ENCODE measurements at regions not wholly inside any gene's neighbourhood (a gene's known extent, or its start where the extent isn't known, plus 50 kb on each side); places are given as distances from the start of the nearest gene placed in this dataset.

DNA sequence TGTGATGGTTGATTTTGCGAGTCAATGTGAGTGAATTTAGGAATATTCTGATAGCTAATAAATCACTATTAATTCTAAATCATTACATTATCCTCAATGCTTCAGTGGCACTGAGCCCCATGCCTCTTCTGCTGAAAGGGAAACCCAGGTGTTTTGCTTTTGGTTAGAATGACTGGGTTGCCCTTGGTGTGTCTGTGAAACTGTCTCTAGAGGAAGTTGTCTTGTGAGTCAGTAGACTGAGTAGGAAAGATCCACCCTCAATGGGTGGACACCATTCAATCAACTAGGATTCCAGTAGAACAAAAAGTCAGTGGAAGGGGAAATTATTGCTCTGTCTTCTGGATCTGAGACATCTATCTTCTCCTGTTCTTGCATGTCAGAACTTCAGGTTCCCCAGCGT is 472.4 kb downstream of the ANKRD7 start:
- DNase-seq (ENCODE audit: low read depth): no peak

DNA sequence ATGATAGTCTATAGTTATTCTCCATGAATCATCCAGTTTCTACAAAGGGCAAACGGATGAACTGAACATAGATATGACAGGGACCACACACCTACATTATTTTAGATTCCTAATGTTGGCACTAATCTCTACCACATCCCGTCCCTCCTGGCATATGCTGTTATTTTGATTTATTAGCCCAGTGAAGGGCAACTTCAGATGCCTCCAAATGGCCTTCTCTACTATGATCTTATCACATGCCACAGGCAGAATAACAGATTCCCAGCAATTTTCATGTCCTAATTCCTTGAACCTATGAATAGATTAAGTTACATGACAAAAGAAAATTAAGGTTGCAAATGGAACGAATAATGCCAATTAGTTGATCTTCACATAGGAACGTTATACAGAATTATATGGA is 474.7 kb downstream of the ANKRD7 start:
- no peak for DNase-seq (ENCODE audit: low read depth)

DNA sequence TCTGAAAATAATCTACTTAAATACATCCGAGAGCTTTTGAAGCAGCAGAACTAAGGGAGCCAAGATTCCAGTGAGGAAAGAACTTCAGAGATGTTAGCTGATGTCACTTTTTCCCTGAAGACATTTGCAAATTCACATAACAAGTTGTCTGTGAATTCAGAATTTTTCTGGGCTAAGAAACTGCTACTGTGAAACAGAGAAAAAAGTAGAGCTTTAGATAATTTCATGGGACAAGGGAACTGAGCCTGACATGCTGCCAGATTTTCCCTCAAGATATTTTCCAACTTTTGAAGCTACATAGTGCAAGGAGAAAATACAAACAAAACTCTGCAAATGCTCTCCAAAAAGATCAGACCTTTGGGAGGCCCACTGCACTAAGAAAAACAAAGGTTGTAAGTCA is 484.2 kb downstream of the ANKRD7 start:
- DNase-seq (ENCODE audit: low read depth): peak; percentile 50

DNA sequence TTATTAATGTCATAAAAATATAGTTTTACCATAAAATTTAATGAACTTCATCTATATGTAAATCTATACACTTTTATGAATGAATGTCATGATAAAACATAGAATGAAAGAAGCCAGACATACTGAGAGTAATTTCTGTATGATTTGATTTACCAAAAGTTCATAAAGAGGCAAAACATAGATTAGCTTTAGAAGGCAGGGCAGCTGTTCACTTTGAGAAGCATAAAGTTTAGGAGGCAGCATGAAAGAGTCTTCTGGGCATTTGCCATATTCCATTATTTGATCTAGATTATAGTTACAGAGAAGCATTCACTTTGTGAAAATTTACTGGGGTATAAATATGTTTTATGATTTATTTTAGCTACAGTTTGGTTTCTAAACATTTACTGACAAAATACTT is 487.2 kb downstream of the ANKRD7 start:
- no peak for DNase-seq (ENCODE audit: low read depth)

DNA sequence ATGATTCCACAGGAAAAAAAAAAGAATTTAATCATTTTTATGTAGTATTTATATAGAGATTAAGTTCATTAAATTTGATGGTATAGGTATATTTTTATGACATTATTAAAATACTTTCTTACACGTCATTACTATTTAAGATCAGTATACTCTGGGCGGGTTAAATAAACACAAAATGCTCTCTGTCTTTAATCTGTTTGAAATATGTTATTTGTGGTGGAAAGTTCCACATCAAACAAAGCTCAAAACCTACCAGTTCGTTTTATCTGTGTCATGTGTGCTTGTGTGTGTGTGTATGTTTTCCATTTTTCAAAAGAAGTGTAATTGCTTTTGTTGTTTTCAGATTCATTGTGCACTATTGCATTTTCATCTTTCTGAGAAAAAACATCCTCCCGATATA is 488.5 kb downstream of the ANKRD7 start:
- no peak for DNase-seq (ENCODE audit: low read depth)

DNA sequence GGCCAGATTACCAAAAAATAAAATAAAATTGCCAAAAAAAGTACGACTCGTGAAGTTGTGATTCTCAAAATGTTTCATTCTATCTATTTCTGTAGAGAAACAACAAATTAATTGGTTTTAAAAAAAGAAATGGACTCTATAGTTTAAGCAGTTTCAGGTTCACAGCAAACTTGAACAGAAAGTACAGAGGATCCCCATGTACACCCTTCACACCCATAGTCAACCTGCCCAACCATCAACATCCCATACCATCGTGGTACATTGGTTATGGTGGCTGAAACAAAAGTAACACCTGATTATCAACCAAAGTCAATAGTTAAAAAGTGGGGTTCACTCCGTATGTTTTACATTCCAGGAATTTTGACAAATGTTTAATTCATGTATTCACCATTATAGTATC is 496.1 kb downstream of the ANKRD7 start:
- no peak for DNase-seq (ENCODE audit: low read depth)

DNA sequence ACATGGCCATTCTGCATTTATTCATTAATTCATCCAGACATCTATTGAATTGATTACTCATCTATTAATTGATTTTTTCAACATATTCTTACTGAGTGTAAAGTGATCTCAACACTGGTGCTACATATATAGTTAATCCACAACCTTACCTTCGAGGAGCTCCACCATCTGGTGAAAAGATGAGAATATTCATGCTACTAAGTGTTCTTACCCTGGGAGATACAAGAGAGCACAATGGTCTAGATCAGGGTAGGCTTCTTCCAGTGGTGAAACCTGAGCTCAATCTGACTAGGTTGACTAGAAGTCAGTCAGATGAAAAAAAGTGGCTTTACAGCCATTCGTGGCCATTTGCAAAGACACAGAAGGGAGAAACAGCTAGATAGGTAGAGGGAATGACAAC is 507.4 kb downstream of the ANKRD7 start:
- DNase-seq (ENCODE audit: low read depth): no peak

DNA sequence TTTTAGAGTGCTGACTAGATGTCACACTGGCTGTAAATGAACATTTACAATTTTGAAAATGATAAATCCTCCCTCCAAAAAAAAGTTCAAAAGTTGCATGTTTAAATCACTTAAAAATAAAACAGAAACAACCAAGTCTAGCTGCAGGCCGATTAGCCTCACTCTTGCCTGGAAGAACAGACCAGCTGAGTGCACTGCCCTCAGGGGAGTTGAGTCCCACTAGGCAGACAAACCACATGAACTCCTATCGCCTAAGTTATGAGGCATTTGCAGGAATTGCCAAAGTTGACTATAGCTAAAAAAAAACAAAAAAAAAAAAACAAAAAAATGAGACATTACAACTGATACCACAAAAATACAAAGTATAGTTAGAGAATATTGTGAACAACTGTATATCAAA is 510.0 kb downstream of the ANKRD7 start:
- no peak for DNase-seq (ENCODE audit: low read depth)

DNA sequence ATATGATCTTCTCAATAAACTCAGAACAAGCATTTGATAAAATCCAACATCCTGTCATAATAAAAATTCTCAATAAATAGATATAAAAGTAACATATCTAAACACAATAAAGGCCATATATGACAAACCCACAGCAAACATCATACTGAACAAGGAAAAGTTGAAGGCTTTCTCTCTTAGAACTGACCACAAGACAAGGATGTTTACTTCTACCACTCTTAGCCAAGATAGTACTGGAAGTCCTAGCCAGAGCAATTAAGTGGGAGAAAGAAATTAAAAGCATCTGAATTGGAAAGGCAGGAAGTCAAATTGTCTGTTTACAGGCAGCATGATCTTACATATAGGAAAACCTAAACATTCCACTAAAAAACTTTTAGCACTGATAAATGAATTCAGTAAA is 510.9 kb downstream of the ANKRD7 start:
- DNase-seq (ENCODE audit: low read depth): no peak

DNA sequence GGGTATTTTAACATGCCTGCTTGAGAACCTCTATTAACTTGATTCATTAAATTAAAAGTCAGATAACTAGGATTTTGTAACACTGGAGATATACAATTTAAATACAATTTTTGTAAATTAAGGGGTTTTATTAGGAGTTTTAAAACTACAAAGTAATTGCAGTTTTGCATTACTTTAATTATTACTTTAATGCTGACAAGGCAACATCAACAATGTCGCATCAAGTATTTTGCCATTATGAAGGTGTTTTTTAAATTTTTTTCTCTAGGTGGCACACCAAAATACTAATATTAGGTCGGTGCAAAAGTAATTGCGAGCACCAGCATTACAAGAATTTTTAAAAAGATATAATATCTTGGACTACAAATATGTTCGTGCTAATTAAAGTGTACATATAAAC is 513.4 kb downstream of the ANKRD7 start:
- no peak for DNase-seq (ENCODE audit: low read depth)

DNA sequence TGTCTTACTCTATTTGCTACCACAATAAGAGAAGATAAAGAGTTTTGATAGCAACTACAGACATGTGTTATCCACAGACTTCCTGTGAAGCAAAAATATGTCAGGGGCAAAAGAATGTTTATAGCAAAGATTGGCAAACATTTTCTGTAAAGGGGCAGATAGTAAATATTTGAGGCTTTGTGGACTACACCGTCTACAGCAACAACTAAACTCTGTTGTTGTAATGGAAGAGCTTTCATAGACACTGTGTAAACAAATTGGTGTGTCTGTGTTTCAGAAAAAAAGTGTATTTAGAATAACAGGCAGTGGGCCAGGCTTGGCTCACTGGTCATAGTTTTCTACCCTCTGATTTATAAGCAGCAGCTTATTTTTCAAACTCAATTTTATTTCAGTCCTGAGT is 521.4 kb downstream of the ANKRD7 start:
- no peak for DNase-seq (ENCODE audit: low read depth)

DNA sequence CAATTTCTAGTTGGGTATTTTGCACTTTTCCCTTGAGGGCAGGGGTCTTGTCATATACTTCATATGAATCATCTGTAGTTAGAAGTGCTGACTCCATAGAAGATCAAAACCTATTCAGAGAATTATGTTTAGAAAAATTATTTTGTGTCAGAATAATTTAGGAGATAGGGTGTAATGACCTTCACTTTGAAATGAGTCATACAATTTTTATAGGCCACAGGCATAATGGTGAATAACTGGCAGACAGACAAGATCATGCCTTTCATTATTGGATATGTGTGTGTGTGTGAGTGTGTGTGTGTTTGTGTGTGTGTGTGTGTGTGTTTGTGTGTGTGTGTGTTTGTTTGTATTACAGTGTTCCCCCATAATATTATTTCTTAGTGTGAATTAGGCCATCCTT is 523.0 kb downstream of the ANKRD7 start:
- DNase-seq (ENCODE audit: low read depth): no peak

DNA sequence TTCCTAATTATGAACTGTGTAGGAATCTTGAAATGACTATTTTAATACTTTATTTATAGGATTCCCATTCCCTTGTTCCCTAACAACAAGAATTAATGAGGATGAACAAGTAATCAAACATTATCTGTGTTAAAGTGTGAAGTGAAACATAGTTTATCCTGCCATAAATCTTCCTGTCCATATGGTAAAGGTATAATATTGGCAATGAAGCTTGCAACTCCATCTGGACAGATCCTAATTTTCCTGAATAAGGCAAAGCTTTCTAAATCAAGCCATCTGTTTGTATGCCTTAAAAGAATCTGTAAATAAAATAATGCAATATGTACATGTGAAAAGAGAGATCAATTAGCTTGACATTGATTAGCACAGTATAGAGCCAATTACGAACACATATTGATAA is 529.0 kb downstream of the ANKRD7 start:
- DNase-seq (ENCODE audit: low read depth): no peak

DNA sequence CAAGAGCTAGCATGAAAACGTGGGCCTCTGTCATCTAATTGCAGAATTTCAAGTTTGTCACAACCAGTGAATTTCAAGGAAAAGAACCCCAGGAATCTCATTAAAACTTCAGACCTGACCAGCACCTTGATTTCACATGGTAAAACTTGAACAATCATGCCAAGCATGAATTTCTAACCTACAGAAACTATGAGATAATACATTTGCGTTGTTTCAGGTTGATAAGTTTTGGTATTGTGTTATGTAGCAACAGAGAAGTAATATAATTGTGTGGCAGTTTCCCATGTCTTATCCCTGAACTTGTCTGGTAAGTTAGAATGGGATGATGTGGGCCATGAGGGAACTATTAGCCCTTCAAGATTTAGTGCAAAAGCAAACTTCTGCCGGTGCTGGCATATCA is 530.1 kb downstream of the ANKRD7 start:
- DNase-seq (ENCODE audit: low read depth): no peak

DNA sequence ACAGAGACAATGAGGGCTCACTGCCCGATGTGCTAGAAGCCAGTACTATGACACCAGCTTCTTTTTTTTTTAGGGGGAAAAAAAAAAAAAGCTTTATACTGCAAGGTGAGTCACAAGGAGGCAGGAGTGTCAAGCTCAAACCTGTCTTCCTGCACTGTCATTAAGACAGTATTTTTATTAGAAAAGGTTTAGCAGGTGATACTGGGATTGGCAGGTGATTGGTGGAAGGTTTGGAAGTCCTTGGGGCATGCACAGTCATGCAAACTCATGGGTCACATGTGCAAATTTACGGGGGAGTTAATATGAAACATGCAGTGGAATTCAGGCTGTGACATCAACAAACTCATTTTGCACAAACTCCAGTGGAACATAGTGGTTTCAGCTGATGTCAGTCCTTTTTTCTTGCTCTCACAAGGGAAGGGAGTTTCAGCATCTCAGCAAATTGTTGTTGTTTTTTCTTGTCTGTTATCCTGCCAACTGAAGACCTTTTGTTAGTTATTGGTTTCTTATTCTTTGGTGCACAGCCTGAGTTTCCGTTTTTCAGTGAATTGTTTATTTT is 530.6 kb downstream of the ANKRD7 start:
- DNase-seq (ENCODE audit: low read depth): no peak

DNA sequence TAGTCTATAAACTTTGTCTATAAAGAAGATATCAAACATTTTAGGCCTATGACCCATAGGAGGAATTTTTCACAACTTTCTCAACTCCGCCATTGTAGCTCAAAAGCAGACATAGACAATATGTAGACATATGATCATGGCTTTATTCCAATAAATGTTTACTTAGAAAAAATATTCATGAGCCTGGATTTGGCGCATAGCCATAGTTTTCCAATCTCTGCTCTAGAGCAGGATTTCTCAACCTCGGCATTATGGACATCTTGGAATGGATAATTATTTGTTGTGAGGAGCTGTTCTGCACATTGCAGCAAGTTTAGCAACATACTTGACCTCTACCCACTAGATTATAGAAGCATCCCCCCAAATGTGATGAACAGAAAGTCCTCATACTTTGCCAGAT is 532.6 kb downstream of the ANKRD7 start:
- no peak for DNase-seq (ENCODE audit: low read depth)

DNA sequence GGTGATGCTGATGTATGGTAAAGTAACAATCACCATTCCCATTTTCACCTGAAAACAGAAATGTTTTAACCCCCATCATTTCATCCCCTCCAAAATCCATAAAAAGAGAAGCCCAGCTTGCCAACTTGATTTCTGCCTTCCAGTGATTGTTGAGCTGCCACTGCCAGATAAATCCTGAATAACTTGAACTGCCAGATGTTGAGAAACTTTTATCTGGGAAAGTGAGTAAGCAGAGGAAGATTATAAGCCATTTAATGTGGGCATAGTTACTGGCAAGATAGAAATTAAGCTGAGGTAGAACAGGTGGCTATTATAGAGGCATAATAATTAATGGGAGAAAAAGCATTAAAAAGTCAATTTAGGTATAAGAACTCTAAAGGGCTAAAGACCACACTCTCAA is 534.1 kb downstream of the ANKRD7 start:
- no peak for DNase-seq (ENCODE audit: low read depth)

DNA sequence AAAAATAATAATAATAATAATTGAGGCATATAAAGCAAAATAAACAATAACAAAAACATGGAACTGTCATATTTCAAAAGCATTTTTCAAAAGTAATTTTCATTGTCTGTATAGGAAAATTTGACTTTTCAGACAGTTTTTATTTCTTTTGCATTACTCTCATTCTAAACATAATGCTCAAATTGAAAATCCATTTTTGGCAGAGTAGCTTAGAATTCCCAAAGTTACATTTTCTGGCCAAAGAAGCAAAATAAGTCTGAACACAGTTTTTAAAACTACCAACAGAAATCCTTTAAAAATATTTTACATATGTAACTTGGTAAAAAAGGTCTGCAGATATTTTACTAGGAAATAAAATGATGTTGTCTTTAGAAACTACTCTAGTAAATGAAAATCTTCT is 535.4 kb downstream of the ANKRD7 start:
- DNase-seq (ENCODE audit: low read depth): no peak

DNA sequence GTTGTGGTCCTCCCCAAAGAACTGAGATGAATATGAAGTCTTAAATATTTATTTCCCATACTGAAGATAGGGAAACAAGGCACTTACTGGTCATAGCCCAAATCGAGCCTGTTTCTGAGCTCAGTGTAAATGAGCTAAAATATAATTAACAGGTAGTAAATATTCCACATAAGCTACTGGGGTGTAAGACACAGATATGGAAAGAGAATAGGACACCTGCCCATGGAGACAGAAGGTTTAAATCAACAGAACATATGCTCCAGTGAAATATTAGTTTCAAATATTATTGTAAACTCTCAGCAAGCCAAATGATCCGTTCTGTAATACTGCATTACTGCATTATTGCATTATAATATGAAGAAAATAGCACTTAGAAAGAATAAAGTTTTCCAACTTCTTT is 537.9 kb downstream of the ANKRD7 start:
- DNase-seq (ENCODE audit: low read depth): no peak

DNA sequence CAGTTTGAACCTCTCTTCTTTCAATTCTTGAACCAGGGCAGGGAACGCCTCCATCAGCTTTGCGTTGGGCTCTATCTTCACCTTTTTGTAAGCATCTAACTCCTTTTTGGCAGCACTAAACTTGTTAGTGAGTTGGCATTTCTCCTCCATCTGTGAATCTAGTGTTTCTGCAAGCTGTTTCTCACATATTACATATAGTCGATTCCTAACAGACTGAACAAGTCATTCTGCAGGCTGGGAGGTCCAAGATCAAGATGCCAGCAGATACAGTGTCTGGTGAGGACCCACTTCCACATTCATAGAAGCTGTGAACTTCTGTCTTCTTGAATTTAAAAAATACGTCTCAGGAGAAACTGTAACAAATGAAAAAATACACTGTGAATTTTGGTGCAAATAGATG is 539.7 kb downstream of the ANKRD7 start:
- no peak for DNase-seq (ENCODE audit: low read depth)

DNA sequence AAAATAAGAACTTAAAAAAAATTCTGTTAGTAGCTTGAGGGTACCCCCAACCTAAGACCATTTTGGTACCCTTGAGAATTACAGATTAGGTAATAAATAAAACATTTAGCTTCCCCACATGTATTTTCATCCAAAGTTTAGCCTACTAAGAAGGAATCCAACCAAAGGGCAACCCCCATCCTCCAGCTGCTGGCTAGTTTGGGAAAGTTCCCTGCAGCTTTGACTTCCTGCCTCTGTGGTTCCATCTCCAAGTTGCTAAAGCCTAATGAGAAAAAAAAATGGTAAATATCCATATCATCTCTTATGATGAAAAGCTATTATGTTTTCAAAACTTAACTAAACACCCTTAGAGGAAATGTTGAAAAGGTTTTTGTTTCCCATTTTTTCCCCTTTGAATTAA is 547.2 kb downstream of the ANKRD7 start:
- no peak for DNase-seq (ENCODE audit: low read depth)

DNA sequence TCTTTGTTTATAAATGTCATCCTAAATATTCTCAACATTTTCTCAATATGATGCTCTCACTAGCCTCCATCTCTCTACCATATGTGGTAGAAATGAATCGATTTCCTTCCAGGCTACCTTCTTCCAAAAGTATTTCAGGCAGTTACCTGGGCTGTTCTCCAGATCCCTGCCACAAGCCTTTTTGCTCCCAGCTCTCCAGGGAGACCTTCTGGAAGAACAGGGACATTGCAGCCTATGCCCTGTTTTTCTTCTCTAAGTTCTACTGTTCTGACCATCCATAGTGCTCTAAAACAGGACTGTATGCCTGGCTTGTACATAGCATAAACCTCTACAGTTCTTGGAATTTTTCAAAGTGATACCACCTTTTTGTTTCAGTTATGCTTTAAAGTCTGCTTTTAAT is 552.8 kb downstream of the ANKRD7 start:
- no peak for DNase-seq (ENCODE audit: low read depth)

DNA sequence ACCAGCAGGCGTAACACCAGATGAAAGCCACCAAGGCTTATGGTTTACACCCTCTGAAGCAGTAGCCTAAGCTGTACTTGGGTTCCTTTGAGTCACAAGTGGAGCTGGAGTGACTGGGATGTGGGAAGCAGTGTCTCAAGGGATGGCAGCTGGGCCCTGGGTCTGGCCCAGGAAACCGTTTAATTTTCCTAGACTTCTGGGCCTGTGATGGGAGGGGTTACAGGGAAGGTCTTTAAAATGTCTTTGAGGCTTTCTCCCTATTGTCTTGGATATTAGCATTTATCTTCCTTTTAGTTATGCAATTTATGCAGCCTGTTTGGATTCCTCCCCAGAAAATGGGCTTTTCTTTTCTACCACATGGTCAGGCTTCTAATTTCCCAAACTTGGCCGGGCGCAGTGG is 568.2 kb downstream of the ANKRD7 start:
- DNase-seq (ENCODE audit: low read depth): no peak

DNA sequence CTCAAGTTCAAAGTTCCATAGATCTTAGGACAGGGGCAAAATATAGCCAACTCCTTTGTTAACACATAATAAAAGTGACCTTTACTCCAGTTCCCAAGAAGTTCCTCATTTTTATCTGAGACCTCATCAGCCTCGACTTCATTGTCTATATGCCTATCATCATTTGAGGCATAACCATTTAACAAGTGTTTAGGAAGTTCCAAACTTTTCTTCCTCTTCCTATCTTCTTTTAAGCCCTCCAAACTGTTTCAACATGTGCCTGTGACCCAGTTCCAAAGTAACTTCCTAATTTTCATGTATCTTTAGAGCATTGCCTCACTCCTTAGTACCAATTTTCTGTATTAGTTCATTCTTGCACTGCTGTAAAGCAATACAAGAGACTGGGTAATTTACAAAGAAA is 569.1 kb downstream of the ANKRD7 start:
- DNase-seq (ENCODE audit: low read depth): no peak

DNA sequence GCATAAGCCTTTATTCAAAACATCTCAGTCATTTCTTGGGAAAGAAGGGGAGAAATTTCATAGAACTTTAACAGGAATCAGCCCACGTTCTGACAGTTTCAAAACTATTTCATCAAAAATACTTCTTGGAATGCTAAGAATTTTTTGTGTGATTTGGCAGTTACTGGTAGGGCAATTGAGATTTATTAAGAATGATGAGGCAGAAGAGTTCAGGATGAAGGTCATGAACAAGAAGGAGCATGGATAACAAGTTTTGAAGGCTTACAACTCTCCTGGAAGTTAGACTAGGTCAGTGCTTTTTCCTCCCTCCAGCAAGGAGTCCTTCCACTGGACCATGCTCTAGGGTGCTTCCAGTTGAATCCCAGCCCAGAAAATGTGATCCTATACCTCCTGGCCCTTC is 569.9 kb downstream of the ANKRD7 start:
- no peak for DNase-seq (ENCODE audit: low read depth)
